Peyer's patch (tissue), 4 donors: ENCODE measurements at regions not wholly inside any gene's neighbourhood (a gene's known extent, or its start where the extent isn't known, plus 50 kb on each side); places are given as distances from the start of the nearest gene placed in this dataset.

Source experiments
- DNase-seq, 3 donors: peaks; one replicate each; pipeline ENCODE4 v3.0.0-alpha.2; 2017 to 2019
- H3K27ac ChIP-seq, 4 donors: fragments of 200-600 bp; sonication (generic); one replicate each; pipeline ENCODE4 v1.5.1; 2016 to 2019
- H3K27me3 ChIP-seq, 2 donors: fragments of 200-600 bp; sonication (generic); one replicate each; pipeline ENCODE4 v1.5.1; 2019
- H3K36me3 ChIP-seq, 3 donors: fragments of 200-600 bp; sonication (generic); one replicate each; pipeline ENCODE4 v1.5.1; 2016 to 2019
- H3K4me1 ChIP-seq, 4 donors: fragments of 200-600 bp; sonication (generic); one replicate each; pipeline ENCODE4 v1.5.1; 2016 to 2019
- H3K4me3 ChIP-seq, 4 donors: fragments of 200-600 bp; sonication (generic); 1 replicate in 3 of 4; 2 replicates in 1 of 4; pipeline ENCODE4 v1.5.1; 2016 to 2019; ENCODE audit warnings: mild to moderate bottlenecking in 1 of 4
- H3K9me3 ChIP-seq, 4 donors: fragments of 200-600 bp; sonication (generic); one replicate each; pipeline ENCODE4 v1.5.1; 2016 to 2019; ENCODE audit warnings: mild to moderate bottlenecking in 1 of 4
- POLR2A ChIP-seq, 2 donors: fragments of 450-650 bp; IDR thresholded peaks; one replicate each; pipeline ENCODE4 v1.5.1; 2017; ENCODE audit warnings: antibody characterized with exemption in 2 of 2, mild to moderate bottlenecking in 2 of 2, moderate library complexity in 2 of 2
- TF ChIP-seq, protein P1 (sequence below), 6 experiments: fragments of 450-650 bp in 4 of 6; fragments of 200-600 bp in 2 of 6; sonication (generic) in 1 of 6; IDR thresholded peaks; one replicate each; pipeline ENCODE4 v1.5.1; 2017 to 2019; ENCODE audit warnings: antibody characterized with exemption in 6 of 6, mild to moderate bottlenecking in 3 of 6, moderate library complexity in 1 of 6

DNA sequence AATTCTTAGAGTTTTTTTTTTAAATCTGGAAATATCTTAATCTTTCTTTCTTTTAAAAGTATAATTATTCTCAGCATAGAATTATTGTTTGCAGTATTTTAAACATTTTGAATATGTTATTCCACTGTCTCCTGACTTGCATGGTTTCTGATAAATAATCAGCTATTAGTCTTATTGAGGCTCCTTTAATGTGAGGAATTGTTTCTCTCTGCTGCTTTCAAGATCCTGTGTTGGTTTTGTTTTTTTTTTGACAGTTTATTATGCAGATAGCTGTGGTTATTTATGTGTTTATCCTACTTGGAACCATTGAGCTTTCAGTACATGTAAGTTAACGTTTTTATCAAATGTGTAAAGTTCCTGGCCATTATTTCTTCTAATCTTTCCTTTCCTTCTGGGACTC is 477.9 kb upstream of the HTR2A start:
- DNase-seq = no peak

DNA sequence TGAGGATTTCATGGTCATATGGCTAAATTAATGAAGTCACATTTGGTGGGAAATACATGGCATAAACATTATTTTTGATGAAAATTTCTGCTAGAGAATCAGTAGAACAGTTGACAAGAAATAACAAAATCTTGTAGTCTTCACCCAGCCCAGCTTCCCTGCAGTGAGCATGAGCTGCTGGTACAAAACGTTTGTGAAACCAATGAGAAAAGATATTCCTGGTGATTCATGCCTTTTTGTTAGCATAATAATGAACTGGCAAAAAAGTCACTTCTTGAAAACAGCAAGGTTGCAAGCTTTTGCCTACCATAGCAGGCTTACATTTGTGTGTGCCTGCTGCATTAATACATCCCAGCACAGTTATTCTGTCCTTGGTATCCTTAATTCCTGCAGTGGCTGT is 475.9 kb upstream of the HTR2A start:
- Histone ChIP-seq H3K4me3 (no peak overlapping the region), H3K36me3 (no peaks in the 10 kb centered on the region), H3K27me3 (no peaks in the 10 kb centered on the region), H3K9me3 (no peaks in the 10 kb centered on the region), H3K4me1 (no peaks in the 10 kb centered on the region), H3K27ac (no peak overlapping the region)
- DNase-seq = no peak
- TF ChIP-seq POLR2A (IDR thresholded peaks at IDR 0.05) = no peak

More for the DNA sequence above, 477.9 kb upstream of the HTR2A start:
- no peaks in the 10 kb centered on the region for H3K36me3 ChIP-seq
- H3K9me3 ChIP-seq = no peaks in the 10 kb centered on the region
- no peaks in the 10 kb centered on the region for H3K27me3 ChIP-seq
- no peak overlapping the region for H3K4me3 ChIP-seq
- no peak for TF ChIP-seq POLR2A (IDR thresholded peaks at IDR 0.05)
- TF ChIP-seq, protein P1, sequence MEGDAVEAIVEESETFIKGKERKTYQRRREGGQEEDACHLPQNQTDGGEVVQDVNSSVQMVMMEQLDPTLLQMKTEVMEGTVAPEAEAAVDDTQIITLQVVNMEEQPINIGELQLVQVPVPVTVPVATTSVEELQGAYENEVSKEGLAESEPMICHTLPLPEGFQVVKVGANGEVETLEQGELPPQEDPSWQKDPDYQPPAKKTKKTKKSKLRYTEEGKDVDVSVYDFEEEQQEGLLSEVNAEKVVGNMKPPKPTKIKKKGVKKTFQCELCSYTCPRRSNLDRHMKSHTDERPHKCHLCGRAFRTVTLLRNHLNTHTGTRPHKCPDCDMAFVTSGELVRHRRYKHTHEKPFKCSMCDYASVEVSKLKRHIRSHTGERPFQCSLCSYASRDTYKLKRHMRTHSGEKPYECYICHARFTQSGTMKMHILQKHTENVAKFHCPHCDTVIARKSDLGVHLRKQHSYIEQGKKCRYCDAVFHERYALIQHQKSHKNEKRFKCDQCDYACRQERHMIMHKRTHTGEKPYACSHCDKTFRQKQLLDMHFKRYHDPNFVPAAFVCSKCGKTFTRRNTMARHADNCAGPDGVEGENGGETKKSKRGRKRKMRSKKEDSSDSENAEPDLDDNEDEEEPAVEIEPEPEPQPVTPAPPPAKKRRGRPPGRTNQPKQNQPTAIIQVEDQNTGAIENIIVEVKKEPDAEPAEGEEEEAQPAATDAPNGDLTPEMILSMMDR (IDR thresholded peaks at IDR 0.05) = no peak
- H3K27ac ChIP-seq = no peak overlapping the region
- H3K4me1 ChIP-seq = no peaks in the 10 kb centered on the region

DNA sequence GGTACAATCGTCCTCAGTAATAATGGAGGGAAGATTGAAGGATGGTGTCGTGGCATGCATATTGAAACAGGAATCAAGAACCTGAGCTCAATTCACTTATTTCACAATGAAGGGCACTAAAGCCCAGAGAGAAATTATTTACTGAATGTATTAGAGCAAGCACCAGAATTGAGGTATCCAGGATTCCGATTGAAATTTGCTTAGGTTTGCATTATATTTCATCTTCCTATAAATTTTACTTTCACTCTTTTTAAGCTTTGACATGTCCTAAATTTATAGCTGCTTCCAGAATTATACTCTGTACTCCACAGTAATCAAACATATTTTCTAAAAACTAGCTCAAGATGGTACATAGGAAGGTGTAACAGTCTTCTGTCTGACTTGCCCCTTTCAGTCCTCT is 454.9 kb upstream of the HTR2A start:
- H3K27me3 ChIP-seq = no peaks in the 10 kb centered on the region
- DNase-seq = no peak
- no peak overlapping the region for H3K27ac ChIP-seq
- no peaks in the 10 kb centered on the region for H3K9me3 ChIP-seq
- no peak overlapping the region for H3K4me3 ChIP-seq
- no peaks in the 10 kb centered on the region for H3K36me3 ChIP-seq
- no peak for TF ChIP-seq POLR2A (IDR thresholded peaks at IDR 0.05)
- TF ChIP-seq, protein P1 (IDR thresholded peaks at IDR 0.05) = no peak
- H3K4me1 ChIP-seq = no peaks in the 10 kb centered on the region

DNA sequence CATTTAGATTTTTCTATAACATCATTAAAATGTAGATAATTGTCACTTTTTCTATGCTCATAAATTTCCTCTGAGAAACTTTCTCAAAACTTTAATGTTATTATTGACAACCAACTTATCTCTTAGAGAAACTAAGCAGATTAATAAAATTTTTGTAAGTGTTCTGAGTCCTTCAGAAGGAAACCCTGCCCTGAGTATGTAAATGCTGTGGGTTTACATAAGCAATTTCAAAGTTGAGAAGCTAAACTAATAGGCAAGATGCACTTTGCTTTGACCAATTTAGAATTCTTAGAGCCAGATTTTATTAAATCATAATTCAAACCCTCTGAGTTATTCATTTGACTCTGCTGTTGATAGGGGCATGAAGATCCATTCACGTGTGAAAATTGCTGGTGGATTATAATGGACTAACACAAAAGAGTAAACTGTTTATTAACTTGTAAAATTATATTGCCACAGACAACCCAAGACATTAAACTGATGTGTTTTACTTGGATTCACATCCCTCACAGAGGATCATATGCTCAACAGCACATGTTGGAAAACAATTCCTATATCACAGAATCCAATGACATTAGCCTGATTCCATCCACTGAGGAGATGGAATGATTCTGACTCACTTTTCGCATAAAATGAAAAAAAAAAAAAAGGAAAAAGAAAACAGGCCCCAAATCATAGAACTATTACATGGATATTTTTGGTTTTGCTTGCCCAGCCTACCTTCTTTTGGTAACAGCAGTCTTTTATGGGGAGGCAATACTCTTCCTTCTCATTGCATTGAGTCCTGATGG is 453.7 kb upstream of the HTR2A start:
- Histone ChIP-seq H3K27me3 (no peaks in the 10 kb centered on the region), H3K27ac (no peak overlapping the region), H3K36me3 (no peaks in the 10 kb centered on the region), H3K9me3 (no peaks in the 10 kb centered on the region), H3K4me1 (no peaks in the 10 kb centered on the region), H3K4me3 (no peak overlapping the region)
- no peak for DNase-seq
- TF ChIP-seq POLR2A (IDR thresholded peaks at IDR 0.05) = no peak
- TF ChIP-seq, protein P1 (IDR thresholded peaks at IDR 0.05) = no peak

DNA sequence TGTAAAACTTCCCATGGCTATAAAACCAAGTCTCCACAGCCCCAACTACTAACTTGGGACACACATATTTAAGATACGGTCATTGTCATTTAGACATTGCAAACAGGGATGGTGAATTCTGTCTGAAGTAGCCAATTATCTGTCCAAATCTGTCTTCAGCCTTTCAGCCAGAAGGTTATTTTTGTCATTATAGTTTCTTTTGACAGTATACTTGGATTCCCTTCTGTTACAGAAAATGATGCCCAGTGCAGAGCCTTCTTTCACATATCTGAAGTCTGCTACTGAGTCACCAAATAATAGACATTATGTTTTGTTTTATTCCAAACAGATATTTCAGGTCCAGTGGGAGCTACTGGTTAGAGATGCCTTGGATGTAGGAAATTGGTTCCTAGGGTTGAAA is 452.4 kb upstream of the HTR2A start:
- Histone ChIP-seq H3K27me3 (no peaks in the 10 kb centered on the region), H3K4me3 (no peak overlapping the region)
- no peak for TF ChIP-seq POLR2A (IDR thresholded peaks at IDR 0.05)
- TF ChIP-seq, protein P1 (IDR thresholded peaks at IDR 0.05) = no peak

DNA sequence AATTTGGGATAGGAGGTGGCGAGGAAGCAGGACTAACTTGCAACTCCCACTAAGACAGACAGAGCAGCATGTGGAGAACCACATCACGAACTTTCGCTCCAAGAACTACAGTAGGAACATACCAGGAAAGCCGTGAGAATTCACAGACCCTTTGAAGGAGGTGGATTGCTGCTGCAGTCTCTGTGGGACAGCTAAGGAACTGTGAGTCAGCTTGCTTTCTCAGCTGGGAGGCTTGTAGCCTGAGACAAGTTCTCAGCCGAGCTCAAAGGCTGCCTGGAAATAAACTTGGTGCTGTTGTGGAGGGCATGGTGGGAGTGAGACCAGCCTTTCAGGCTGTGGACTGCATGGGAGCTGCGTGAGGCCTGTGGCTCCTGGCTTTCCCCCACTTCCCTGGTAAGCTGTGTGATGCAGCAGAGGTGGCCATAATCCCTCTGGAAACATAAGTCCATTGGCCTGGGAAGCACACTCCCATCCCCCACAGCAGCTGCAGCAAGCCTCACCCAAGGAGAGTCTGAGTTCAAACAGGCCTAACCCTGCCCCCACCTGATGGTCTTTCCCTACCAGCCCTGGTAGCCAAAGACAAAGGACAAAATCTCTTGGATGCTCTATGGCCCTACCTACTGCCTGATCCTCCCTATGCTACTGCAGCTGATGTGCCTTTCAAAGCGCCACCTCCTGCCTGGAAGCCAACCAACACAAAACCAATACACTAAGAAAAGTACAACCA is 441.1 kb upstream of the HTR2A start:
- DNase-seq = no peak
- Histone ChIP-seq H3K36me3 (no peaks in the 10 kb centered on the region), H3K4me1 (no peaks in the 10 kb centered on the region), H3K27ac (no peak overlapping the region), H3K4me3 (no peak overlapping the region), H3K27me3 (no peaks in the 10 kb centered on the region), H3K9me3 (peaks cover 0 to 3% (median 1%) of the 10 kb centered on the region in 4 donors)
- no peak for TF ChIP-seq POLR2A (IDR thresholded peaks at IDR 0.05)
- TF ChIP-seq, protein P1 (IDR thresholded peaks at IDR 0.05) = no peak

More for the DNA sequence above, 452.4 kb upstream of the HTR2A start:
- Histone ChIP-seq H3K36me3 (no peaks in the 10 kb centered on the region), H3K4me1 (no peaks in the 10 kb centered on the region), H3K9me3 (no peaks in the 10 kb centered on the region), H3K27ac (no peak overlapping the region)
- DNase-seq = no peak
